ENCODE measurements at regions not wholly inside any gene's neighbourhood (a gene's known extent, or its start where the extent isn't known, plus 50 kb on each side); places are given as distances from the start of the nearest gene placed in this dataset.
A peak's percentile ranks its signal among the peaks of the same experiment; 100 is the strongest.

DNA sequence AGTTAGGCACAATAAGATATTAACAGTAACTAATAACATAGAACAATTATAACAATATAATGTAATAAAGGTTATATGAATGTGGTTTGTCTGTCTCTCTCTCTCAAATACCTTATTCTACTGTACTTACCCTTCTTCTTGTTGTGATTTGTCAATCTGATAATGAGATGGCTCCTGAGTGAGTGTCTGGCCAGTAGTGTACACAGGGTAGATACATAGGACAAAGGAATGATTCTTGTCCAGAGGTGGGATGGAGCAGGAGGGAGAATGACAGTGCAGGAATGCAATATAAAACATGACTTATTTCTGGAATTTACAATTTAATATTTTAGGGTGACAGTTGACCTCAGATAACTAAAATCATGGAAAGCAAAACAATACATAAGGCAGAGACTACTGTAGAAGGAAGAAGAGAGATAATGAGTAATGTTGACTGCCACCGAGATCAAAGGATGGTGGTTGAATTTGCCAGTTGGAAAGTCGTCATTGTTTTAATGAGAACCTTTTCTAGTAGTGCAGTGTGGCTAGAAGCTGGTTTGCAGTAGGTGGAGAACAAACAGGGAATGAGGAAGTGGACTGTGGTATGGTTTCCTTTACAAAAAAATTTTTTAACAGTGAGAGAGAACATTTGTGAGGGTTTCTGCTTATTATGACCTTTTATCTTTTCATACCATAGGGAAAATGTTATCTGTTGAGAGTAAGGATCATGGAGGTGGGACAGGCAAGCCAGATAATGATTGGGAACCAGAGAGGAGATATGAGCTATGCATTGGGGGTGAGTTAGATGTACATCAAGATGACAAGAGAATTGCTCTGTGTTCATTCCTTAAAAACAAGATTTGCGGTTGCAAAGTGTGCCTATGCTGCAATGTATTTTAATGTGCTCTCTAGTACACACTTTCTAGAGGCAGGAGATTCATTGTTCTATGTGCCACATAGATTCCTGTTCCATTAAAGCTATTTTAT, 458.3 kb downstream of the BTG1 start:
- Mint-ChIP-seq H3K4me1 (peaks cover 10% of the 10 kb centered on the region), H3K4me3 (no peak overlapping the region), H3K9me3 (no peaks in the 10 kb centered on the region), H3K36me3 (no peaks in the 10 kb centered on the region), H3K27ac (peak overlapping the region; percentile 11), H3K27me3 (peaks cover 11% of the 10 kb centered on the region)
- ATAC-seq: peak; percentile 85

DNA sequence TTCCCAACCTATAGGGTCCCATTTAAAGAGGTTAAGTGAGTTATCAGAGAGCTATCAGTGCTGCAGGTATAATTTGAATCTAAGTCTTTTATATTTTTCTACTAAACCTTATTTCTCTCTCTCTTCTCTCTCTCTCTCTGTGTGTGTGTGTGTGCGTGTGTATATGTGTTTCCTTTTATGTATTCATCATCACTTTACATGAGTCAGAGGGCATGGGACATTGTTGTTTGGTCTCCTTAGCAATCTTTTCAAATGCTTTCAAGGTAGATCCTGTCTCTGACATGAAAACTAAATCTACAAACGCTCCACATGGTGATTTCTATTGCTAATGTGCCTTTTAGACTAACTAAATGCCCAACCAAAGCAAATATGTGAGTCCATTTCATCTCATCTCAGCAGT, 459.7 kb downstream of the BTG1 start:
- H3K27ac Mint-ChIP-seq: no peak overlapping the region
- peaks cover 11% of the 10 kb centered on the region for H3K27me3 Mint-ChIP-seq
- no peaks in the 10 kb centered on the region for H3K9me3 Mint-ChIP-seq
- H3K4me1 Mint-ChIP-seq: peaks cover 10% of the 10 kb centered on the region
- no peak for ATAC-seq
- H3K36me3 Mint-ChIP-seq: no peaks in the 10 kb centered on the region
- no peak overlapping the region for H3K4me3 Mint-ChIP-seq

DNA sequence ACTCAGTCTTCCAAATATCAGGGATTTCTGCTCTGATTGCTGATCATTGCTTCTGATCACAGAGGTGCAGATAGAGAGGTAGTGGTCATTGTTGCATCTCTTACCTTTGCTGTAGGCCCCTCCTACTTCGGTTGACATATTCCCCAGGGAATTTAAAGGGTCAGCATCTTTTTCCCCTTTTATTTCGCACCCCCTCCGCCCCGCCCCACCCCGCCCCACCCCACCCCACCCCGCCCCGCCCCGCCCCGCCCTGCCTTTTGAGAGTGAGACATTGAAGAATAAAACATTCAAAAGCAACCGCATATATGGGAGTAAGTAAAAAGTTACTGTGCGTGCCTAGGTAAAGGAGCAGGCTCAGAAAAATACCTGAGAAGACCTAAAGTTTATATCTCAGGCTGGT, 463.9 kb downstream of the BTG1 start:
- Mint-ChIP-seq H3K4me3 (no peak overlapping the region), H3K4me1 (no peaks in the 10 kb centered on the region), H3K27ac (no peak overlapping the region), H3K27me3 (peaks cover 11% of the 10 kb centered on the region), H3K36me3 (no peaks in the 10 kb centered on the region), H3K9me3 (no peaks in the 10 kb centered on the region)
- no peak for ATAC-seq

DNA sequence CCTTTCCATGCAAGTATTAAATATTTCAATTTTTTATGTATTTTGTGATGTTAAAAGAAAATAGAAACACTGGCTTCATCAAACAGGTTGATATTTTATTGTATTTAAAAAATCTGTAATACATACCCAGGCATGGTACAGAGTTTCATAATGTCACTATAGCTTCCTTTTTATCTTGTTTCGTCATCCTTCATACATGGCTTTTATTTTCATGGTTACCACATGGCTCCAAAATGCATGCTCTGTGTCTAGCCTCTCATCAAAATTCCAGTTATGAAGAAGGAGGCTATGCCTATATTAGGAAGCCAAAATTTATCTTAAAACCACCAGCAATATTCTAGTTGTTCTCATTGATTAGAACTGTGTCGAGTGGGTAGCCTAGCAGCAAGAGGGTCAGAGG, 464.8 kb downstream of the BTG1 start:
- Mint-ChIP-seq H3K4me1 (no peaks in the 10 kb centered on the region), H3K4me3 (no peak overlapping the region), H3K36me3 (no peaks in the 10 kb centered on the region), H3K27me3 (peaks cover 11% of the 10 kb centered on the region), H3K27ac (no peak overlapping the region), H3K9me3 (no peaks in the 10 kb centered on the region)
- ATAC-seq: no peak

DNA sequence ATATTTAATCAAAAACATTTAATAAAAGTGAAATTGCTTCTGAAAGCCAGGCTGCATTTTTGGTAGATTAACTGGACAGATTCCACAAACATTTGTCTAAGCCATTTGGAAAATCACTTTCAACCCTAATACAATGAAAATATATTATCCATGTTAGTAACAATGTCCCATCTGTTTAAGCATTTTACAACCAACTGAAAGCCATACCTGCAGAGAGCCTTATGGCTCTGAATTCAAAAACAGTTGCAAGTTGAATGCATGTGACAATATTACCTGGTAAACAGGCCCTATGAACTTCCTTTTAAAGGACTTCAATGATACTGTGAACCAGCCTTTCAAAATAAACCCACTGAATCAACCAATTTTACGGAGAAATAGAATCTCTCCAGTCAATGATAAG, 468.1 kb downstream of the BTG1 start:
- no peaks in the 10 kb centered on the region for H3K36me3 Mint-ChIP-seq
- H3K27ac Mint-ChIP-seq: no peak overlapping the region
- H3K9me3 Mint-ChIP-seq: no peaks in the 10 kb centered on the region
- ATAC-seq: no peak
- H3K4me3 Mint-ChIP-seq: no peak overlapping the region
- H3K4me1 Mint-ChIP-seq: no peaks in the 10 kb centered on the region
- peaks cover 5% of the 10 kb centered on the region for H3K27me3 Mint-ChIP-seq

DNA sequence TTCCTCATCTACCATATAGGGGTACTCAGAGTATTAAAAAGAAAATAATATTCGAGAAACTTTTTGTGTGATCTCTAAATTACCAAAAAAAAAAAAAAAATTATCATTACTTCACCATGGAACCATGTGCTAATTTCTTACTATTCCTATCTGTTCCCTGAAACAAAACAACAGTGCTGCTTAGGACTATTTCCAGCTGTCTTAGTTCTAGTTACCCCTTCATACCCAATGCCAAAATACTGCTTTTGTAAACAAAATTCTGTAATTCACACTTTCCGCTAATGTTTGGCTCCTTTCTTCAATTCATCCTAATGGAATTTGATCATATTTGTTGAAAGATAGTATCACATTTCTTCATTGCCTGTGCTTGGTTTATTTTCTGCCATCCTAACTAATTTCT, 470.2 kb downstream of the BTG1 start:
- H3K4me3 Mint-ChIP-seq: no peak overlapping the region
- ATAC-seq: no peak
- H3K4me1 Mint-ChIP-seq: no peaks in the 10 kb centered on the region
- H3K36me3 Mint-ChIP-seq: no peaks in the 10 kb centered on the region
- no peak overlapping the region for H3K27ac Mint-ChIP-seq
- H3K27me3 Mint-ChIP-seq: peaks cover 15% of the 10 kb centered on the region
- H3K9me3 Mint-ChIP-seq: no peaks in the 10 kb centered on the region

DNA sequence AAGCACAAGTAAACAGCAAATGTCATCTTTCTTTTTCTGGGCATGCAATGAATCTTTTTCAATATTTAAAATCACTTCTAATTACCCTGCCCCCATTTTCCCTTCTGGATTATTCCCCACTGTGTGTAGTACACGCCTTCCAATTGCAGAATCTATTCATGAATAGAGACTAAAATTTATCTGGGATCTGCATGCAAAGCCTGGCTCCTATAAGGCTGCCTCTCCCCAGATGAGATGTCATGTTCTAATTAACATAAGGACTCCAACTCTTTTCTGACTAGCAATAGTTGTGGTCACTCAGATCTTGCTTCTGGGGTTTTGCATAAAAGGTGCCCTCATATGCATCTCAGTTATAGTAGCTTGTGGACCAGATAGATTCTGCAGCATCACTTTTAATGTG, 473.5 kb downstream of the BTG1 start:
- H3K4me1 Mint-ChIP-seq: no peaks in the 10 kb centered on the region
- ATAC-seq: no peak
- H3K9me3 Mint-ChIP-seq: peaks cover 2% of the 10 kb centered on the region
- peaks cover 15% of the 10 kb centered on the region for H3K27me3 Mint-ChIP-seq
- no peaks in the 10 kb centered on the region for H3K36me3 Mint-ChIP-seq
- H3K27ac Mint-ChIP-seq: no peak overlapping the region
- H3K4me3 Mint-ChIP-seq: no peak overlapping the region

DNA sequence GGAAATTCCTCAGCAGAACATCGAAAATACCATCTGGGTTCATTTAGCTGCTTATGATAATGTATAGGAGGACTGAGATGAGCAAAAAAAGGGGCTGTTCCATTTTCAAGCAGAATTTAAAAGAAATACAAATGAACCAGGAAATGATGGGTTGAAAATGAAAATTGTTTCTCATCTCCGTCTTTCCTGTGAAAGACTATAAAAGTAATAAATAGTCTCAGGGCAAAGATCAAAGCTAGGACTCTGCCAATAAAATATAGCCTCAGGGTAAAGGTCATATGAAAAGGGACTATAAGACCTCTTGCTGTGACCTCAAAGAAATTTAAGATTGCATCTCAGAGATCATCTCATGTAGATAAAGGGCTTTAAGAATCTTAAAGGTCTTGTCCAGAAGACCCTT, 478.0 kb downstream of the BTG1 start:
- Mint-ChIP-seq H3K4me3 (no peak overlapping the region), H3K27ac (no peak overlapping the region)

DNA sequence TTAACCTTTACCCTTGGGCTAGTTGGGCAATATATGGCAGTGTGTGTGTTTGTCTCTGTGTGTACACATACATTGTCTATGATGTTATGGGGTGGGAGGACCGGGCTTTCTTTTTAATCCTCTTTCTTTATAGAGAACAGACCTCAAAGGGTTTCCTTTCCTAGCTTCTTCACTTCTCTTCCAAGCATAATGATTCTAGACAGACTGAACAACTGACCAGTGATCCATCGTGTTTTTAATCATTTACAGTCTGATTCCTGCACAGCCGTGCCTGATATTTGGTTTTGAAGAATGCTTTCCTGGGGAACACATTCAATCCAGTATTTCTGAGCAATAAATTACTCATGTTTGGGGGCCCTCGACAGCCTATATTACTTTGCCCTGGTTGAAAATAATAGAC, 481.1 kb upstream of the DCN start:
- ATAC-seq: no peak
- H3K4me1 Mint-ChIP-seq: no peaks in the 10 kb centered on the region
- no peak overlapping the region for H3K4me3 Mint-ChIP-seq
- H3K27me3 Mint-ChIP-seq: no peaks in the 10 kb centered on the region
- H3K27ac Mint-ChIP-seq: no peak overlapping the region
- H3K9me3 Mint-ChIP-seq: peaks cover 1% of the 10 kb centered on the region
- H3K36me3 Mint-ChIP-seq: no peaks in the 10 kb centered on the region

More for the DNA sequence above, 478.0 kb downstream of the BTG1 start:
- Mint-ChIP-seq H3K4me1 (no peaks in the 10 kb centered on the region), H3K9me3 (peaks cover 2% of the 10 kb centered on the region), H3K27me3 (peaks cover 11% of the 10 kb centered on the region), H3K36me3 (no peaks in the 10 kb centered on the region)
- no peak for ATAC-seq

DNA sequence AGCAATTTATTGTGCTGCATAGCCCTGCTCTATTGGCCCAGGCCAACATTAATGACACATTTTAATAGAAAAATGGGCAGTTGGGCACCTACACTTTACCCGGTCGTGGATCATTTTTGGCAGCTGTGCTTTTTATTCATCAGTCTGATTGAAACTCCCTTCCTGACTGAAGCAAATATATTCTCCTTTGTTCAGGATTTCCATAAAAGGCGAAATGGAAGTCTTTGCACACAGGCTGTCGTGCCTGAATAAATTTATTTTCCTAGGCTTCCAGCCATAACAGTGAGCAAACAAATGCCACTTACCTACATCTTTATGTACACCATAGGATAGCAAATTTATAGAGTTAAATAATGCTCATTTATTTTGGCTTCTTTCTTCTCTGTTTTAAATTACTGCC, 480.7 kb upstream of the DCN start:
- H3K9me3 Mint-ChIP-seq: no peaks in the 10 kb centered on the region
- ATAC-seq: no peak
- no peak overlapping the region for H3K4me3 Mint-ChIP-seq
- H3K27me3 Mint-ChIP-seq: no peaks in the 10 kb centered on the region
- H3K4me1 Mint-ChIP-seq: no peaks in the 10 kb centered on the region
- H3K27ac Mint-ChIP-seq: no peak overlapping the region
- no peaks in the 10 kb centered on the region for H3K36me3 Mint-ChIP-seq

DNA sequence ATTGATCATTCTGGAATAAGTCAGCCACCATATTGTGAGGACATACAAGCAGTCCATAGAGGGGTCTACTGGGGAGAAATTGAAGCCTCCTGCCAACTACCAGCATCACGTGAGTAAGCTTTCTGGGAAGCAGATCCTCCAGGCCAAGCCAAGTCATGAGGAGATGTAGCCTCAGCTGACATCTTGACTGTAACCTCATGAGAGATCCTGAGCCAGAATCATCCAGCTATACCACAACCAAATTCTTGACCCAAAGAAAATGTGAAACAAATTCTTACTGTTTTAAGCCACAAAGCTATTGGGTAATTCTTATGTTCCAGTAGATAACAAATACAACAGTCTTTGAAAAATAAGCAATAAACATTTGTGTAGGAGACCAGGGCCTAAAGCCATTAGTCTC, 479.4 kb upstream of the DCN start:
- no peaks in the 10 kb centered on the region for H3K4me1 Mint-ChIP-seq
- ATAC-seq: no peak
- no peaks in the 10 kb centered on the region for H3K9me3 Mint-ChIP-seq
- H3K4me3 Mint-ChIP-seq: no peak overlapping the region
- H3K27me3 Mint-ChIP-seq: no peaks in the 10 kb centered on the region
- no peak overlapping the region for H3K27ac Mint-ChIP-seq
- no peaks in the 10 kb centered on the region for H3K36me3 Mint-ChIP-seq

DNA sequence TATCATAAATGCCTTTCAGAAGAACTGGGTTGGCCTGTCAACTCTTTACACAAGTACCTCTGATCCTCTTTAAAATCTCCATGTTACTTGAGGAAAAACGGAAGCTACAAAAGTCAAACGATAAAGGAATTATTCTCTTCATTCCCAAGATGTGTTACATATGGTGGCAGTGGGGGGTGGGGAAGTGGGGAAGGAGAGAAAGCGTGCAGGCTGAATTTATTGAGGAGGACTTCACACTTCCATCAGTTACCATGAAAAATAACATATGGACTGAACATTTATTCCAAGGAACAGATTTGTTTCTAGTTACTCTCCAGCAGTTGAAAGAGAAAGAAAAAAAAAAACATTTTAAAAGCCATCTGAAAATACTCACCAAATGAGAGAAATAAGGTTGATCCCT, 474.4 kb upstream of the DCN start:
- Mint-ChIP-seq H3K4me3 (no peak overlapping the region), H3K4me1 (no peaks in the 10 kb centered on the region), H3K9me3 (no peaks in the 10 kb centered on the region), H3K36me3 (no peaks in the 10 kb centered on the region), H3K27me3 (no peaks in the 10 kb centered on the region), H3K27ac (no peak overlapping the region)
- ATAC-seq: no peak

DNA sequence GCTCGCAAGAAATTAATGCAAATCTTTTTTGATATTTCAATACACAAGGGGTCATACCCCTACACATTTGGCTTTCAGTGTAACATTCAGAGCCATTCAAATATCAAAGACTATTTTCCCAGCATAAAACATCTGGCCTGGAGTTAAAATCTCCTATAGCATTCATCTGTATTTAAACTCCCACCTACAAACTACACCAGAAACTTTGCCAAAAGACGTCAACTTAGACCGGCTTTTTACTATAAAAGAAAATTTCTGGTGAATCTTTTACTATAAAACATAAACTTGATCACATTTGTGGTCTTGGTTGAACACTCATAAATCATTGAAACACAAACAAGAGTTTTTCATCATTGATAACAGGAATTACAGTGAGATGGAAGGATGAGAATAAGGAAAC, 473.3 kb upstream of the DCN start:
- H3K4me1 Mint-ChIP-seq: no peaks in the 10 kb centered on the region
- H3K36me3 Mint-ChIP-seq: no peaks in the 10 kb centered on the region
- no peaks in the 10 kb centered on the region for H3K27me3 Mint-ChIP-seq
- H3K4me3 Mint-ChIP-seq: no peak overlapping the region
- no peaks in the 10 kb centered on the region for H3K9me3 Mint-ChIP-seq
- no peak for ATAC-seq
- no peak overlapping the region for H3K27ac Mint-ChIP-seq

DNA sequence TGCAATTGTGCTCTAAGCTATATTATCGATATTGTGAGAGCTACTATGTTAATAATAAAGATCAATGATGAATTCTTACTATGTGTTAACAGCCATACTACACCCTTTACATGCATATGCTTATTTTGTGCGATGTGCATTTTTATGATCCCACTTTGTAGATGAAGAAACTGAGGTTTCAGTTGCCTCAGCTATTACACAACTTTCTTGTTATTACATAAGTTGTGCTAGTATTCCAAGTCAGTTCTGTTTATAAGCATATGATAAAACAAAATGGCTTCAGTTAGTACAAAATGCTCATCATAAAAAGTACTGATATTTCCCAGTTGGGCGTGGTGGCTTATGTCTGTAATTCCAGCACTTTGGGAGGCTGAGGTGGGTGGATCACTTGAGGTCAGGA, 471.5 kb upstream of the DCN start:
- H3K36me3 Mint-ChIP-seq: no peaks in the 10 kb centered on the region
- no peak for ATAC-seq
- H3K9me3 Mint-ChIP-seq: no peaks in the 10 kb centered on the region
- H3K4me1 Mint-ChIP-seq: no peaks in the 10 kb centered on the region
- H3K27ac Mint-ChIP-seq: no peak overlapping the region
- no peaks in the 10 kb centered on the region for H3K27me3 Mint-ChIP-seq
- H3K4me3 Mint-ChIP-seq: no peak overlapping the region

DNA sequence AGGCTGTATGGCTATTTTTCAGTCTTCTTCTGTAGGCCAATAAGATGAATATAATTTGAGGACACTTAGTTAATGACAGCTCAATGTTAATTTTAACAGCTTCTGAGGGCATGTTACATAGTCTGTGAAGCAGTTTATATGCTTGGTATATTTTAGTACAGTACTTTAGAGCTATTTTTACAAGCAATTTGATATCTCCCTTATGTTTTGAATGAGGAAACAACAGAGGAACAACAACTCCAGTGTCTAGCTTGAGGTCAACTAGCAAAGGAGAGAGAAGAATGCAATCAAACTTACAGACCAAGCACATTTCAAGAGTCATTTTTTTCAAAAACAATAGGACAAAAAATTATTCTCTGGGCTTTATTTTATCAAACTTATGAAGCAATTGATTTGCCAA, 469.1 kb upstream of the DCN start:
- H3K36me3 Mint-ChIP-seq: no peaks in the 10 kb centered on the region
- ATAC-seq: no peak
- H3K9me3 Mint-ChIP-seq: no peaks in the 10 kb centered on the region
- H3K4me1 Mint-ChIP-seq: no peaks in the 10 kb centered on the region
- H3K4me3 Mint-ChIP-seq: no peak overlapping the region
- H3K27me3 Mint-ChIP-seq: peaks cover 15% of the 10 kb centered on the region
- H3K27ac Mint-ChIP-seq: no peak overlapping the region

DNA sequence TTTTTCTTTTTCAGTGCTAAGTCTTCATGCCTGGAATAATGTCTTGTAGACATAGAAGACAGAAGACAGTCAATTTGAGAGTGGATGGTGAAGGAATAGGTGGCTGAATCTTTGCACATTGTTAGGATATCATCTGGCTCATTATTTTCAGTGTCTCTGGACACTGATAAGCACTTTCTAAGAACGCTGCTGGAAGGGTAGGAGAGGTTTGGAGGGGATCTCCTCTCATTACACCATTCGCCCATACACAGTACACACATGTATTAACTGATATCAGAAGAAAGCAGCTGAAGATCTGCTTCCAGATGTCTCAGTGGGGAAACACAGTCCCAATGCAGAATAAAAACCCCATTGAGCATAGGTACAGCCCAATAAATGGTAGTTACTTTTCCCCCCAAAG, 461.1 kb upstream of the DCN start:
- H3K27me3 Mint-ChIP-seq: peaks cover 12% of the 10 kb centered on the region
- H3K9me3 Mint-ChIP-seq: no peaks in the 10 kb centered on the region
- no peaks in the 10 kb centered on the region for H3K4me1 Mint-ChIP-seq
- H3K36me3 Mint-ChIP-seq: no peaks in the 10 kb centered on the region
- ATAC-seq: no peak
- no peak overlapping the region for H3K4me3 Mint-ChIP-seq
- no peak overlapping the region for H3K27ac Mint-ChIP-seq

Measured in stimulated activated memory B cell treated with anti-CD40 and anti-IgM and Interleukin-4, amounts not matched to agents 10 μg/mL and 1 μg/mL and 100 μg/mL, for 72 hours (primary cell).